ENCODE measurements at regions not wholly inside any gene's neighbourhood (a gene's known extent, or its start where the extent isn't known, plus 50 kb on each side); places are given as distances from the start of the nearest gene placed in this dataset.

- DNase-seq: no peak
These were observed 797.7 kb upstream of the ARGLU1 start for GRCh38 chr13:107365466-107366215.

- no peak for DNase-seq
These were observed 796.7 kb upstream of the ARGLU1 start for GRCh38 chr13:107364658-107365057.

GRCh38 chr13:107361666-107362065 lies 793.7 kb upstream of the ARGLU1 start:
- no peak for DNase-seq

GRCh38 chr13:107360010-107360409 lies 792.1 kb upstream of the ARGLU1 start:
- DNase-seq: no peak

GRCh38 chr13:107358866-107359265 lies 790.9 kb upstream of the ARGLU1 start:
- DNase-seq: no peak

GRCh38 chr13:107351305-107351704 lies 783.4 kb upstream of the ARGLU1 start:
- DNase-seq: no peak

- DNase-seq: no peak
These were observed 781.0 kb upstream of the ARGLU1 start for GRCh38 chr13:107348925-107349324.

GRCh38 chr13:107348471-107348870 lies 780.5 kb upstream of the ARGLU1 start:
- DNase-seq: no peak

- DNase-seq: no peak
These were observed 779.9 kb upstream of the ARGLU1 start for GRCh38 chr13:107347641-107348369.

GRCh38 chr13:107342747-107343146 lies 774.8 kb upstream of the ARGLU1 start:
- DNase-seq: no peak

GRCh38 chr13:107339209-107339608 lies 771.3 kb upstream of the ARGLU1 start:
- DNase-seq: no peak

- DNase-seq: no peak
These were observed 764.3 kb upstream of the ARGLU1 start for GRCh38 chr13:107332188-107332587.

- no peak for DNase-seq
These were observed 763.4 kb upstream of the ARGLU1 start for GRCh38 chr13:107331359-107331758.

- DNase-seq: no peak
These were observed 762.5 kb upstream of the ARGLU1 start for GRCh38 chr13:107330484-107330883.

- no peak for DNase-seq
These were observed 762.1 kb upstream of the ARGLU1 start for GRCh38 chr13:107329991-107330390.

- DNase-seq: no peak
These were observed 756.7 kb upstream of the ARGLU1 start for GRCh38 chr13:107324416-107325204.

GRCh38 chr13:107322228-107322627 lies 754.3 kb upstream of the ARGLU1 start:
- DNase-seq: no peak

GRCh38 chr13:107305178-107305577 lies 737.2 kb upstream of the ARGLU1 start:
- DNase-seq: no peak

- DNase-seq: no peak
These were observed 733.9 kb upstream of the ARGLU1 start for GRCh38 chr13:107301724-107302374.

GRCh38 chr13:107299717-107300116 lies 731.8 kb upstream of the ARGLU1 start:
- DNase-seq: no peak

- no peak for DNase-seq
These were observed 728.9 kb upstream of the ARGLU1 start for GRCh38 chr13:107296804-107297203.

GRCh38 chr13:107295416-107296140 lies 727.6 kb upstream of the ARGLU1 start:
- no peak for DNase-seq
